ENCODE measurements at regions not wholly inside any gene's neighbourhood (a gene's known extent, or its start where the extent isn't known, plus 50 kb on each side); places are given as distances from the start of the nearest gene placed in this dataset.

GRCh38 chr12:4138051-4138450, 135.5 kb upstream of the CCND2 start:
- TF ChIP-seq POLR2A (IDR thresholded peaks at IDR 0.05) (no peak), CTCF (IDR thresholded peaks at IDR 0.05) (no peak)
- Histone ChIP-seq H3K4me1 (no peaks in the 10 kb centered on the region), H3K4me3 (no peak overlapping the region), H3K27ac (no peak overlapping the region), H3K36me3 (no peaks in the 10 kb centered on the region), H3K27me3 (no peaks in the 10 kb centered on the region), H3K9me3 (no peaks in the 10 kb centered on the region)
- DNase-seq: no peak
- intact Hi-C loops (cut with DNase I; ENCODE audit: low total_unique reads): no loop called here

- TF ChIP-seq CTCF (IDR thresholded peaks at IDR 0.05) (no peak), POLR2A (IDR thresholded peaks at IDR 0.05) (no peak)
- no peaks in the 10 kb centered on the region for H3K27me3 ChIP-seq
- no peak overlapping the region for H3K27ac ChIP-seq
- no peaks in the 10 kb centered on the region for H3K4me1 ChIP-seq
- no peaks in the 10 kb centered on the region for H3K9me3 ChIP-seq
- no peak overlapping the region for H3K4me3 ChIP-seq
- DNase-seq: no peak
- intact Hi-C loops (cut with DNase I; ENCODE audit: low total_unique reads): no loop called here
- no peaks in the 10 kb centered on the region for H3K36me3 ChIP-seq
These were observed 136.1 kb upstream of the CCND2 start for GRCh38 chr12:4137441-4137840.

- no peak for TF ChIP-seq POLR2A (IDR thresholded peaks at IDR 0.05)
- TF ChIP-seq CTCF (IDR thresholded peaks at IDR 0.05): no peak
- H3K4me1 ChIP-seq: no peaks in the 10 kb centered on the region
- intact Hi-C loops (cut with DNase I; ENCODE audit: low total_unique reads): no loop called here
- no peak overlapping the region for H3K4me3 ChIP-seq
- no peaks in the 10 kb centered on the region for H3K27me3 ChIP-seq
- H3K36me3 ChIP-seq: no peaks in the 10 kb centered on the region
- no peaks in the 10 kb centered on the region for H3K9me3 ChIP-seq
- no peak overlapping the region for H3K27ac ChIP-seq
- DNase-seq: no peak
These were observed 136.5 kb upstream of the CCND2 start for GRCh38 chr12:4137015-4137414.

GRCh38 chr12:4135919-4136605, 137.5 kb upstream of the CCND2 start:
- intact Hi-C loops (cut with DNase I; ENCODE audit: low total_unique reads): no loop called here
- Histone ChIP-seq H3K9me3 (no peaks in the 10 kb centered on the region), H3K4me1 (no peaks in the 10 kb centered on the region), H3K27me3 (no peaks in the 10 kb centered on the region), H3K36me3 (no peaks in the 10 kb centered on the region), H3K4me3 (no peak overlapping the region), H3K27ac (no peak overlapping the region)
- TF ChIP-seq POLR2A (IDR thresholded peaks at IDR 0.05) (no peak), CTCF (IDR thresholded peaks at IDR 0.05) (no peak)
- DNase-seq: no peak

- Histone ChIP-seq H3K27ac (no peak overlapping the region), H3K36me3 (no peaks in the 10 kb centered on the region), H3K9me3 (no peaks in the 10 kb centered on the region), H3K4me1 (no peaks in the 10 kb centered on the region), H3K27me3 (no peaks in the 10 kb centered on the region), H3K4me3 (no peak overlapping the region)
- DNase-seq: no peak
- TF ChIP-seq CTCF (IDR thresholded peaks at IDR 0.05): no peak
- no peak for TF ChIP-seq POLR2A (IDR thresholded peaks at IDR 0.05)
- intact Hi-C loops (cut with DNase I; ENCODE audit: low total_unique reads): no loop called here
These were observed 138.9 kb upstream of the CCND2 start for GRCh38 chr12:4134448-4135263.

All from uterus (tissue), 3 donors.